Mucosa of gallbladder (tissue), 1 donor: ENCODE measurements at regions not wholly inside any gene's neighbourhood (a gene's known extent, or its start where the extent isn't known, plus 50 kb on each side); places are given as distances from the start of the nearest gene placed in this dataset.
A peak's percentile ranks its signal among the peaks of the same experiment; 100 is the strongest.
"Not testable (repeated sequence)": the region's sequence is repeated elsewhere in the genome, so short reads cannot be mapped to it uniquely, and the experiment has no call there.

Experiments
- DNase-seq: peaks from one replicate; pipeline ENCODE4 v3.0.0-alpha.2; 2020; ENCODE audit warnings: low spot score
- donor health status: DM: no; HTN: no; CAD: no.

DNA sequence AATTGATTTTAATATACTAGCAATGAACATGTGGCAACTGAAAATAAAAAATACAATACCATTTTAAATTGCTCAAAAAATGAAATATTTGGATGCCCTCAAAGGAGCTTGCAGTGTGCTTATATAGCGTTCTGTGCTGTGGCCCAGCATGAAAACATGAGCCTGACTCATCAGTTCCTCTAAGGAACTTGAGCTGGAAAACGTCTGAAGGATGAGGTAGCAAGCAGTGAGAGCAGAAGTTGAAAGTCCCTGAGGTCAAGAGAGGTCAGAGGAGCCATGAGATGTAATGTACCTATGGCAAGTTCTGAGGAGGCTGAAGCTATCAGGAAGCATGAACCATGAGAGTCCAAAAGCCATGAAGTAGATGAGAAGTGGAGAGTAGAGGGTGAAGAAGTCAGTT is 59.7 kb downstream of the HMGB3 start:
- DNase-seq, result no peak

DNA sequence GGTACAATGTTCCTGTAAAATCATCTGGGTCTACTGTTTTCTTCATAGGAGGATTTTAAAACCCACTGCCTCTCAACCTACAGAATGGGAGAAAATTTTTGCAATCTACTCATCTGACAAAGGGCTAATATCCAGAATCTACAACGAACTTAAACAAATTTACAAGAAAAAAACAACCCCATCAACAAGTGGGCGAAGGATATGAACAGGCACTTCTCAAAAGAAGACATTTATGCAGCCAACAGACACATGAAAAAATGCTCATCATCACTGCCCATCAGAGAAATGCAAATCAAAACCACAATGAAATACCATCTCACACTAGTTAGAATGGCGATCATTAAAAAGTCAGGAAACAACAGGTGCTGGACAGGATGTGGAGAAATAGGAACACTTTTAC is 83.2 kb downstream of the HMGB3 start:
- DNase-seq, result not testable (repeated sequence)

GRCh38 chrX:151073767-151074166 is 90.6 kb downstream of the HMGB3 start:
- no peak for DNase-seq

GRCh38 chrX:151081016-151081415 is 95.4 kb upstream of the GPR50 start:
- no peak for DNase-seq

- peak; percentile 53 for DNase-seq
These were observed 94.1 kb upstream of the GPR50 start for GRCh38 chrX:151082077-151082948.

DNA sequence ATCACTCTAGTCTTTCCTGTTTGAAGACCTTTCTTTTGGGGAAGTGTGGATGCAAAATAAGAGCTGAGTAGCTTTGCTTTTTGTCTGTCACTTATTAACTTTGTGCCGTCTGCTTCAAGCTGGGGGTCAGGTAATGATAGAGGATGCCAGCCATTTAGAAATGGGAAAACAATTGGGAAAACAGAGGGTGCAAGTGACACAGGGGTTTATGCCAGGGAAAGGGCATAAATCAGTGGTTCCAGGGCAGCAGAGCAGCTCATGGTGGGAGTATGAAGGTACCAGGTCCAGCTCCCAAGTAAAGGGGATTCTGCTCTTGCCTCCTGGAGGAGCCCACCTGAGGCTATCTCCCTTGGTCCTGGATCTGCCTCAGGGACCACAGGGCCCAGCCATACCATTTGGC is 91.9 kb upstream of the GPR50 start:
- DNase-seq, result no peak

GRCh38 chrX:151085207-151085606 is 91.2 kb upstream of the GPR50 start:
- DNase-seq, result no peak

GRCh38 chrX:151088221-151088620 is 88.2 kb upstream of the GPR50 start:
- no peak for DNase-seq

- peak; percentile 13 for DNase-seq
These were observed 77.4 kb upstream of the GPR50 start for GRCh38 chrX:151099001-151099400.

GRCh38 chrX:151100799-151101198 is 75.6 kb upstream of the GPR50 start:
- DNase-seq, result no peak

DNA sequence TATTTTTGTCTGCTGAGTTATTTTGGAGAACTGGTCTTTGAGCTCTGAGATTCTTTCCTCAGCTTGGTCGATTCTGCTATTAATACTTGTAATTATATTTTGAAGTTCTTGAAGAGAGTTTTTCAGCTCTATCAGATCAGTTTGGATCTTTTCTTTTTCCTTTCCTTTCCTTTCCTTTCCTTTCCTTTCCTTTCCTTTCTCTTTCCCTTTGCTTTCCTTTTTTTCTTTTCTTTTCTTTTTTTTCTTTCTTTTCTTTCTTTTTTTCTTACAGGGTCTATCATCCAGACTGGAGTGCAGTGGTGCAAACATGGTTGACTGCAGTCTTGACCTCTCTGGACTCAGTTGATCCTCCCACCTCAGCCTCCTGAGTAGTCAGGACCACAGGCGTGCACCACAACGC is 63.2 kb upstream of the GPR50 start:
- DNase-seq, result not testable (repeated sequence)
